ENCODE measurements at regions not wholly inside any gene's neighbourhood (a gene's known extent, or its start where the extent isn't known, plus 50 kb on each side); places are given as distances from the start of the nearest gene placed in this dataset.

DNA sequence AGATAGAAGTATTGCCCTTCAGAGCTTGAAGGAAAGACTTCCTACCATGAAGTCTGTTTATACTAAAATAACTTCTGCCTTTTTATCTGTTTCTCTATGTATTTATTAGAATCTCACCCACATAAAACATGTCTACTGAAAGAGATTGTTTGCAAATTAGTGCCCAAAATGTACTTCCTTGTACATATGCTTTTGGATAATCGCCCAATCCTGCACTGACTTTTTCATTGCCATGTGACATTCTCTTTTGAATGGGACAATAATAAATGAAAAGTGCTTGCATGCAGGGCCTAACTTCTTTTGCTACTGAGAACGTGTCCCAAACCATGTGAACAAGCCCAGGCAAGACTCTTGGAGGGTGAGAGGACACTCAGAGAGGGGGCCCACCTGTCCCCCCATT is 711.6 kb upstream of the ADAMTS5 start:
- Histone ChIP-seq H3K27me3 (ENCODE audit: control insufficient read depth in 2 of 2, insufficient read depth in 2 of 2, low read length in 2 of 2) (no peaks in the 10 kb centered on the region), H2AFZ (ENCODE audit: low read depth, low read length) (no peak overlapping the region), H3K4me3 (replicated peaks in 1 of 3; ENCODE audit: insufficient read depth in 1 of 3, low read depth in 1 of 3, low read length in 3 of 3) (no peak overlapping the region), H3K4me1 (ENCODE audit: control insufficient read depth, extremely low read depth, insufficient read depth, low read length) (peaks cover 8% of the 10 kb centered on the region), H3K9ac (replicated peaks; ENCODE audit: extremely low read depth, insufficient read depth, low read length) (no peak overlapping the region), H3K4me2 (ENCODE audit: insufficient read depth, low read length) (no peak overlapping the region), H3K9me3 (replicated peaks; ENCODE audit: control insufficient read depth, insufficient read depth, low read length) (no peaks in the 10 kb centered on the region), H3K27ac (ENCODE audit: insufficient read depth, low read depth, low read length) (no peak overlapping the region), H4K20me1 (replicated peaks; ENCODE audit: control insufficient read depth, extremely low read depth, insufficient read depth, low read length) (no peaks in the 10 kb centered on the region), H3K9me1 (replicated peaks; ENCODE audit: control insufficient read depth, extremely low read depth, insufficient read depth, low read length) (no peaks in the 10 kb centered on the region), H3K79me2 (ENCODE audit: control insufficient read depth, insufficient read depth, low read length) (no peaks in the 10 kb centered on the region), H3K36me3 (ENCODE audit: control insufficient read depth in 2 of 2, extremely low read depth in 1 of 2, insufficient read depth in 2 of 2, low read length in 2 of 2) (no peaks in the 10 kb centered on the region)
- ChIA-PET POLR2A (no interaction called here), CTCF (interaction anchor here (2.0 kb wide), 1 partner anchor 22 kb away, joined by 7 read pairs; no protein-coding TSS in a partner anchor)
- intact Hi-C loops (cut with micrococcal nuclease) (no loop called here), dilution Hi-C loops (cut with MboI; ENCODE audit: extremely low pct_ligation_motif_present, low sequenced_read_pairs) (no loop called here)
- FAIRE-seq (no peak), DNase-seq (ENCODE audit: low read depth, low spot score) (no peak)
- BruUV-seq (replicated peaks): no TSS peak
- no peak for TF ChIP-seq EZH2 (IDR thresholded peaks at IDR 0.05; ENCODE audit: borderline replicate concordance, low read depth, low read length, severe bottlenecking)
- TF ChIP-seq GATA2 (IDR thresholded peaks at IDR 0.05; ENCODE audit: insufficient read depth, insufficient read length, low read depth, low read length): no peak
- no peak for TF ChIP-seq JUN (IDR thresholded peaks at IDR 0.05; ENCODE audit: borderline replicate concordance, insufficient read depth, insufficient read length, low read depth)
- TF ChIP-seq, protein P1, sequence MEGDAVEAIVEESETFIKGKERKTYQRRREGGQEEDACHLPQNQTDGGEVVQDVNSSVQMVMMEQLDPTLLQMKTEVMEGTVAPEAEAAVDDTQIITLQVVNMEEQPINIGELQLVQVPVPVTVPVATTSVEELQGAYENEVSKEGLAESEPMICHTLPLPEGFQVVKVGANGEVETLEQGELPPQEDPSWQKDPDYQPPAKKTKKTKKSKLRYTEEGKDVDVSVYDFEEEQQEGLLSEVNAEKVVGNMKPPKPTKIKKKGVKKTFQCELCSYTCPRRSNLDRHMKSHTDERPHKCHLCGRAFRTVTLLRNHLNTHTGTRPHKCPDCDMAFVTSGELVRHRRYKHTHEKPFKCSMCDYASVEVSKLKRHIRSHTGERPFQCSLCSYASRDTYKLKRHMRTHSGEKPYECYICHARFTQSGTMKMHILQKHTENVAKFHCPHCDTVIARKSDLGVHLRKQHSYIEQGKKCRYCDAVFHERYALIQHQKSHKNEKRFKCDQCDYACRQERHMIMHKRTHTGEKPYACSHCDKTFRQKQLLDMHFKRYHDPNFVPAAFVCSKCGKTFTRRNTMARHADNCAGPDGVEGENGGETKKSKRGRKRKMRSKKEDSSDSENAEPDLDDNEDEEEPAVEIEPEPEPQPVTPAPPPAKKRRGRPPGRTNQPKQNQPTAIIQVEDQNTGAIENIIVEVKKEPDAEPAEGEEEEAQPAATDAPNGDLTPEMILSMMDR (IDR thresholded peaks at IDR 0.05; ENCODE audit: extremely low read depth in 1 of 2, insufficient read depth in 1 of 2, low read depth in 1 of 2, low read length in 2 of 2): no peak
- no peak for TF ChIP-seq POLR2AphosphoS5 (IDR thresholded peaks at IDR 0.05; ENCODE audit: insufficient read depth, low read depth, low read length)
- no peak for TF ChIP-seq FOS (IDR thresholded peaks at IDR 0.05; ENCODE audit: borderline replicate concordance, insufficient read depth, low read length)
- TF ChIP-seq, protein P2, sequence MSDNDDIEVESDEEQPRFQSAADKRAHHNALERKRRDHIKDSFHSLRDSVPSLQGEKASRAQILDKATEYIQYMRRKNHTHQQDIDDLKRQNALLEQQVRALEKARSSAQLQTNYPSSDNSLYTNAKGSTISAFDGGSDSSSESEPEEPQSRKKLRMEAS (IDR thresholded peaks at IDR 0.05; ENCODE audit: insufficient read depth, insufficient read length): no peak
- no peak for TF ChIP-seq POLR2A (IDR thresholded peaks at IDR 0.05; ENCODE audit: low read depth, low read length)
- no peak for TF ChIP-seq MYC (IDR thresholded peaks at IDR 0.05; ENCODE audit: low read depth, low read length)
